ENCODE measurements at regions not wholly inside any gene's neighbourhood (a gene's known extent, or its start where the extent isn't known, plus 50 kb on each side); places are given as distances from the start of the nearest gene placed in this dataset.

GRCh38 chr7:84848219-84848973, 338.5 kb downstream of the SEMA3D start:
- H3K9me3 Mint-ChIP-seq, result no peaks in the 10 kb centered on the region
- no peaks in the 10 kb centered on the region for H3K4me1 Mint-ChIP-seq (ENCODE audit: low read depth)
- no peak overlapping the region for H3K4me3 Mint-ChIP-seq
- H3K36me3 Mint-ChIP-seq (ENCODE audit: low read depth), result no peaks in the 10 kb centered on the region
- H3K27me3 Mint-ChIP-seq, result no peaks in the 10 kb centered on the region
- H3K27ac Mint-ChIP-seq, result no peak overlapping the region

GRCh38 chr7:84847790-84848189, 339.1 kb downstream of the SEMA3D start:
- Mint-ChIP-seq H3K9me3 (no peaks in the 10 kb centered on the region), H3K36me3 (ENCODE audit: low read depth) (no peaks in the 10 kb centered on the region), H3K4me1 (ENCODE audit: low read depth) (no peaks in the 10 kb centered on the region), H3K4me3 (no peak overlapping the region), H3K27me3 (no peaks in the 10 kb centered on the region), H3K27ac (no peak overlapping the region)

- no peak overlapping the region for H3K27ac Mint-ChIP-seq
- H3K9me3 Mint-ChIP-seq, result no peaks in the 10 kb centered on the region
- H3K27me3 Mint-ChIP-seq, result no peaks in the 10 kb centered on the region
- no peaks in the 10 kb centered on the region for H3K36me3 Mint-ChIP-seq (ENCODE audit: low read depth)
- H3K4me1 Mint-ChIP-seq (ENCODE audit: low read depth), result no peaks in the 10 kb centered on the region
- H3K4me3 Mint-ChIP-seq, result no peak overlapping the region
Measured at GRCh38 chr7:84847038-84847437, 339.8 kb downstream of the SEMA3D start.

- H3K4me1 Mint-ChIP-seq (ENCODE audit: low read depth), result no peaks in the 10 kb centered on the region
- H3K27me3 Mint-ChIP-seq, result no peaks in the 10 kb centered on the region
- no peak overlapping the region for H3K4me3 Mint-ChIP-seq
- H3K27ac Mint-ChIP-seq, result no peak overlapping the region
- no peaks in the 10 kb centered on the region for H3K9me3 Mint-ChIP-seq
- no peaks in the 10 kb centered on the region for H3K36me3 Mint-ChIP-seq (ENCODE audit: low read depth)
Measured at GRCh38 chr7:84845971-84846370, 340.9 kb downstream of the SEMA3D start.

- Mint-ChIP-seq H3K4me3 (no peak overlapping the region), H3K36me3 (ENCODE audit: low read depth) (no peaks in the 10 kb centered on the region), H3K27me3 (no peaks in the 10 kb centered on the region), H3K9me3 (no peaks in the 10 kb centered on the region), H3K27ac (no peak overlapping the region), H3K4me1 (ENCODE audit: low read depth) (no peaks in the 10 kb centered on the region)
Measured at GRCh38 chr7:84844771-84845170, 342.1 kb downstream of the SEMA3D start.

GRCh38 chr7:84841809-84842208, 345.0 kb downstream of the SEMA3D start:
- H3K27me3 Mint-ChIP-seq, result no peaks in the 10 kb centered on the region
- H3K4me1 Mint-ChIP-seq (ENCODE audit: low read depth), result no peaks in the 10 kb centered on the region
- no peaks in the 10 kb centered on the region for H3K36me3 Mint-ChIP-seq (ENCODE audit: low read depth)
- no peak overlapping the region for H3K4me3 Mint-ChIP-seq
- H3K27ac Mint-ChIP-seq, result no peak overlapping the region
- H3K9me3 Mint-ChIP-seq, result no peaks in the 10 kb centered on the region

- no peak overlapping the region for H3K4me3 Mint-ChIP-seq
- no peaks in the 10 kb centered on the region for H3K36me3 Mint-ChIP-seq (ENCODE audit: low read depth)
- no peaks in the 10 kb centered on the region for H3K4me1 Mint-ChIP-seq (ENCODE audit: low read depth)
- H3K27ac Mint-ChIP-seq, result no peak overlapping the region
- no peaks in the 10 kb centered on the region for H3K9me3 Mint-ChIP-seq
- no peaks in the 10 kb centered on the region for H3K27me3 Mint-ChIP-seq
Measured at GRCh38 chr7:84838857-84839256, 348.0 kb downstream of the SEMA3D start.

GRCh38 chr7:84837405-84837804, 349.5 kb downstream of the SEMA3D start:
- no peak overlapping the region for H3K4me3 Mint-ChIP-seq
- no peak overlapping the region for H3K27ac Mint-ChIP-seq
- no peaks in the 10 kb centered on the region for H3K9me3 Mint-ChIP-seq
- H3K36me3 Mint-ChIP-seq (ENCODE audit: low read depth), result no peaks in the 10 kb centered on the region
- H3K27me3 Mint-ChIP-seq, result no peaks in the 10 kb centered on the region
- H3K4me1 Mint-ChIP-seq (ENCODE audit: low read depth), result no peaks in the 10 kb centered on the region

GRCh38 chr7:84829719-84830118, 357.1 kb downstream of the SEMA3D start:
- Mint-ChIP-seq H3K4me1 (ENCODE audit: low read depth) (no peaks in the 10 kb centered on the region), H3K27ac (no peak overlapping the region)

GRCh38 chr7:84824057-84824651, 362.7 kb downstream of the SEMA3D start:
- Mint-ChIP-seq H3K4me3 (no peak overlapping the region), H3K27me3 (no peaks in the 10 kb centered on the region), H3K27ac (no peak overlapping the region), H3K9me3 (no peaks in the 10 kb centered on the region), H3K4me1 (ENCODE audit: low read depth) (no peaks in the 10 kb centered on the region), H3K36me3 (ENCODE audit: low read depth) (no peaks in the 10 kb centered on the region)

More at GRCh38 chr7:84829719-84830118, 357.1 kb downstream of the SEMA3D start:
- Mint-ChIP-seq H3K9me3 (no peaks in the 10 kb centered on the region), H3K27me3 (no peaks in the 10 kb centered on the region), H3K4me3 (no peak overlapping the region), H3K36me3 (ENCODE audit: low read depth) (no peaks in the 10 kb centered on the region)

GRCh38 chr7:84823530-84823929, 363.3 kb downstream of the SEMA3D start:
- Mint-ChIP-seq H3K27me3 (no peaks in the 10 kb centered on the region), H3K27ac (peak overlapping the region; percentile 28), H3K4me3 (no peak overlapping the region), H3K36me3 (ENCODE audit: low read depth) (no peaks in the 10 kb centered on the region), H3K4me1 (ENCODE audit: low read depth) (no peaks in the 10 kb centered on the region), H3K9me3 (no peaks in the 10 kb centered on the region)

- Mint-ChIP-seq H3K4me3 (no peak overlapping the region), H3K27me3 (no peaks in the 10 kb centered on the region), H3K9me3 (no peaks in the 10 kb centered on the region), H3K27ac (no peak overlapping the region), H3K36me3 (ENCODE audit: low read depth) (no peaks in the 10 kb centered on the region), H3K4me1 (ENCODE audit: low read depth) (no peaks in the 10 kb centered on the region)
Measured at GRCh38 chr7:84822941-84823510, 363.8 kb downstream of the SEMA3D start.

GRCh38 chr7:84821671-84822534, 365.0 kb downstream of the SEMA3D start:
- Mint-ChIP-seq H3K36me3 (ENCODE audit: low read depth) (no peaks in the 10 kb centered on the region), H3K4me3 (no peak overlapping the region), H3K27me3 (no peaks in the 10 kb centered on the region), H3K27ac (no peak overlapping the region), H3K4me1 (ENCODE audit: low read depth) (no peaks in the 10 kb centered on the region), H3K9me3 (no peaks in the 10 kb centered on the region)

GRCh38 chr7:84820481-84820880, 366.4 kb downstream of the SEMA3D start:
- Mint-ChIP-seq H3K27me3 (no peaks in the 10 kb centered on the region), H3K36me3 (ENCODE audit: low read depth) (no peaks in the 10 kb centered on the region), H3K4me1 (ENCODE audit: low read depth) (no peaks in the 10 kb centered on the region), H3K27ac (no peak overlapping the region), H3K4me3 (no peak overlapping the region), H3K9me3 (no peaks in the 10 kb centered on the region)

GRCh38 chr7:84817016-84817415, 369.8 kb downstream of the SEMA3D start:
- Mint-ChIP-seq H3K27me3 (no peaks in the 10 kb centered on the region), H3K9me3 (no peaks in the 10 kb centered on the region), H3K4me3 (no peak overlapping the region), H3K27ac (no peak overlapping the region), H3K36me3 (ENCODE audit: low read depth) (no peaks in the 10 kb centered on the region), H3K4me1 (ENCODE audit: low read depth) (no peaks in the 10 kb centered on the region)
